HUDEP-2 (cell line): ENCODE measurements at regions not wholly inside any gene's neighbourhood (a gene's known extent, or its start where the extent isn't known, plus 50 kb on each side); places are given as distances from the start of the nearest gene placed in this dataset.

Experiments used
- DNase-seq, 76 experiments: peaks; one replicate each; lab custom pipeline; 2025; ENCODE audit not compliant: unreplicated experiment in 76 of 76; lab: John Stamatoyannopoulos, UW

GRCh38 chr1:204818998-204819397 is 51.7 kb upstream of the NFASC start:
- no peak for DNase-seq

GRCh38 chr1:204819495-204819894 is 51.2 kb upstream of the NFASC start:
- no peak for DNase-seq
